ENCODE measurements at regions not wholly inside any gene's neighbourhood (a gene's known extent, or its start where the extent isn't known, plus 50 kb on each side); places are given as distances from the start of the nearest gene placed in this dataset.
"Not testable (repeated sequence)": the region's sequence is repeated elsewhere in the genome, so short reads cannot be mapped to it uniquely, and the experiment has no call there.

- Histone ChIP-seq H3K27ac (no peak overlapping the region), H3K36me3 (no peaks in the 10 kb centered on the region), H3K9me3 (no peaks in the 10 kb centered on the region), H3K4me3 (no peak overlapping the region), H3K27me3 (no peaks in the 10 kb centered on the region), H3K4me1 (peaks cover 0 to 5% of the 10 kb centered on the region in 2 donors)
- intact Hi-C loops (cut with DNase I; ENCODE audit: low total_unique reads) = no loop called here
- TF ChIP-seq CTCF (IDR thresholded peaks at IDR 0.05) = no peak
- TF ChIP-seq POLR2A (IDR thresholded peaks at IDR 0.05) = no peak
- DNase-seq = no peak
Measured at GRCh38 chr10:30550967-30551815, 78.4 kb downstream of the LYZL2 start.

GRCh38 chr10:30549134-30549687 is 80.3 kb downstream of the LYZL2 start:
- DNase-seq; H3K27ac ChIP-seq; intact Hi-C loops (cut with DNase I; ENCODE audit: low total_unique reads): not testable (repeated sequence)

GRCh38 chr10:30546511-30546910 is 83.0 kb downstream of the LYZL2 start:
- no peaks in the 10 kb centered on the region for H3K4me1 ChIP-seq
- H3K36me3 ChIP-seq = no peaks in the 10 kb centered on the region
- intact Hi-C loops (cut with DNase I; ENCODE audit: low total_unique reads) = no loop called here
- TF ChIP-seq POLR2A (IDR thresholded peaks at IDR 0.05) (no peak), CTCF (IDR thresholded peaks at IDR 0.05) (no peak)
- no peak overlapping the region for H3K27ac ChIP-seq
- no peak overlapping the region for H3K4me3 ChIP-seq
- H3K27me3 ChIP-seq = no peaks in the 10 kb centered on the region
- no peaks in the 10 kb centered on the region for H3K9me3 ChIP-seq
- DNase-seq = no peak

More at GRCh38 chr10:30549134-30549687, 80.3 kb downstream of the LYZL2 start:
- not testable (repeated sequence) for H3K4me3 ChIP-seq, H3K27me3 ChIP-seq, H3K36me3 ChIP-seq, H3K4me1 ChIP-seq, H3K9me3 ChIP-seq

- Histone ChIP-seq H3K27me3 (no peaks in the 10 kb centered on the region), H3K4me1 (no peaks in the 10 kb centered on the region), H3K4me3 (no peak overlapping the region), H3K27ac (no peak overlapping the region), H3K36me3 (no peaks in the 10 kb centered on the region), H3K9me3 (no peaks in the 10 kb centered on the region)
- no peak for TF ChIP-seq POLR2A (IDR thresholded peaks at IDR 0.05)
- DNase-seq = no peak
- intact Hi-C loops (cut with DNase I; ENCODE audit: low total_unique reads) = loop anchor here (5.0 kb wide), 1 partner anchor 131 kb away; no protein-coding TSS in a partner anchor
Measured at GRCh38 chr10:30542895-30543288, 86.7 kb downstream of the LYZL2 start.

- no peak for DNase-seq
- no peak for TF ChIP-seq CTCF (IDR thresholded peaks at IDR 0.05)
- no peak for TF ChIP-seq POLR2A (IDR thresholded peaks at IDR 0.05)
- no peaks in the 10 kb centered on the region for H3K4me1 ChIP-seq
- no peak overlapping the region for H3K27ac ChIP-seq
- H3K36me3 ChIP-seq = no peaks in the 10 kb centered on the region
- no peaks in the 10 kb centered on the region for H3K27me3 ChIP-seq
- H3K4me3 ChIP-seq = no peak overlapping the region
- no peaks in the 10 kb centered on the region for H3K9me3 ChIP-seq
- intact Hi-C loops (cut with DNase I; ENCODE audit: low total_unique reads) = loop anchor here (5.0 kb wide), 1 partner anchor 130 kb away; no protein-coding TSS in a partner anchor
Measured at GRCh38 chr10:30542001-30542894, 87.3 kb downstream of the LYZL2 start.
